ENCODE measurements at regions not wholly inside any gene's neighbourhood (a gene's known extent, or its start where the extent isn't known, plus 50 kb on each side); places are given as distances from the start of the nearest gene placed in this dataset.
"Not testable (repeated sequence)": the region's sequence is repeated elsewhere in the genome, so short reads cannot be mapped to it uniquely, and the experiment has no call there.

DNA sequence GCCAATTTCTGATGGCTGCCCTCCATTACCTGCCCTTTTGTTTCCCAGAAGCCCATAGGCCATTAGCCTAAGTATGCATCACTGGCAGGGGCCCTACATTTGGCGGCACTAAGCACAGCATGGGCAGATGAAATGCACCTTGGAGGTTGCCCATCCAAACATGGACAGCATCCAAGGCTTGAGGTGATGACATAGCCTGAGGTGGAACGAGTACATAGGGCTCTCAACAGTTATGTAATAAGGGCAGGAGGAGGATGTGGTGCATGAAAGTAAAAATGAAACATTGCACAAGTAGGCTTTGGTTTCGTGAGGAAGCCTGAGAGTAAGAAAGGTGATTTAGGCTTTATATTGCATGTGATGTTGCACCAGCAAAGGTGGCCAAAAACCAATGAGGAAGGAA, 148.1 kb downstream of the FAM76B start:
- peak; percentile 40 for DNase-seq

DNA sequence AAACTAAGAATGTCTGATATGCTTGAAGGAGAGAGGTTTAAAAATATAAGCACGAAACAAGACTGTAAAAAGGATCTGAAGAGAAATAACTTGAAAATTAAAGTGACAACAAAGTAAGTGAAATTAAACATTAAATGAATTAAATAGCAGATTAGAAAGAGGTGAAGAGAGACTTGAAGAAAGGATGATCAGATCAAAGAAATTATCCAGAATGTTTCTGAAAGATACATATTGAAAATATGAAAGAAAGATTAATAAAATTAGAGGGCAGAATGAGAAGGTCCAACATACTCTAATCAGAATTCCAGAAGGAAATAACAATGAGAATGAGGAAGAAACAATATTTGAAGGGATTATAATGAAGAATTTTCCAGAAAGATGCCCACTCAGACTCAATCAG, 151.1 kb downstream of the FAM76B start:
- no peak for DNase-seq

DNA sequence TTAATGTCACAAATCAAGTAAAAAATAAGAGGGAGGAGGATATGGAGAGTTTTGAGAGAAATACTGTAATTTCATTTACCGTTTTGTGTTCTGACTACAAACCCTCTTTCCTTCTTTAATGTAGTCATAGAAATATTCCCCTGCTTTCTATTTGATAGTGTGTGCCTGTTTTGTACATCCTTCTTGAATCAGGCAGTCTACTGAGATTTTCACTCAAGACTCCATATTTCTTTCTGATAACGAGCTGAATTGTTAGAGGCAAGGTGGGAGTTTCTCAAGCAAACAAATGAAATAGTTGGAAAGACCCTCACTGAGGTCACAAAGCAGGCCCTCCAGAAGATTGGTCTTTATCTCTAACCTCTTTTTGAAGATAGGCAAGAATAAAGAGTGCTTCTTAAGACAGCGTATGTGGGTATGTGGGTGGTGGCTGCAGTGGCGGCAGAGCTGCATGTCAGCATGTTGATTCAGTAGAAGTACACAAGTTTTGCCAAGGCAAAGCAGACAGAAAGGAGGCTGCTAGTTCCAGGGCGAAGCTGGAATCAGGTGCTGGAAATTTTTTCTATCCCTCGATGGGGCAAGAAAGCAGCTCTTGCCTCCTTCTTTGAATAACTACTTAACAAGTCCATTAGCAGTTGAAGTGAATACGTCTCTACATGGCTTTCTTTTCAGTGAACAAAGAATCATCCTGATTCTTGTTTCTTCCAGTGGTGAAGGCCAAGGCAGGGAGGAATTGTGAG, 164.2 kb downstream of the FAM76B start:
- DNase-seq = no peak

DNA sequence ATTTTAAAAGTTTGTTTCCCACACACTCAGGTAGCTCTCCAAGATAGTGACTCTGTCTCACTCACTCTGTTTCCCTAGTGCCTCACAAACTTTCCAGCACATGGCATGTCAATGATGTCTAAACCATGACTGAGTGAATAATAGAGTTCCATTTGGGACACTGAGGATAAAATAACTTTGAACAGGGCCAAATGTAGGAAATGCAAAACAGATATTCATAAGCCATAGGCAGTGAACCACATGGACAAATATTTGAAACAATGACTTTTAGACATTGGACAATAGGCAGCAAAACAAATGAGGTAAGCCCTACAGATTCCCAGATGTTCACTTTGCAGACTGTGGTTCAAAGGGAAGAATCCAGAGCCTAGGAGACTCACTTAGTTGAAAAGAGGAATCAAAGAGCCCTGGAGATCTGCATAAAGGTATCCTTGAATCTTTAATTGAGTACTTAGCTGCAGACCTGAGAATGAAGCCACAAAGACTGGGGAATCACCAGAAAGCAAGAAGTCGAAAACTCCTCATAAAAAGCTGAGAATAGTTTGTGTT, 173.3 kb downstream of the FAM76B start:
- DNase-seq = no peak

DNA sequence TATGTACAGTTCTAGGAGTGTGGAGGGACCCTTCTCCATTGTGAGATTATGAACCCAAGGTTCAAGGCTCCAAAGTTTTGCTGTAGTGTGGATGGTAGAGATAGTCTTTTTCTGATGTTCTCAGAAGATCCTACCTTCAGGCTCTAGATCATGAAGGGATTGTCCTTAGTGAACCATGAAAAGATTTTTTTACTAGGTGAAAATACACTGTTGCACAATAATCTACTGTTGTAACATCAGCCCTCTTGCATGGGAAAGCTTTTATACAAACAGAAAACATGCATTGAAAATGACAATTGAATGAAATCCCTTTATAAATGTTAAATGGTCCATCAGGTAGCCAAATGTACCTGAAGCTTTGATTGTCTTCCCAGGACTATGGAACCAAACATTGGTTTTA, 177.8 kb downstream of the FAM76B start:
- no peak for DNase-seq

DNA sequence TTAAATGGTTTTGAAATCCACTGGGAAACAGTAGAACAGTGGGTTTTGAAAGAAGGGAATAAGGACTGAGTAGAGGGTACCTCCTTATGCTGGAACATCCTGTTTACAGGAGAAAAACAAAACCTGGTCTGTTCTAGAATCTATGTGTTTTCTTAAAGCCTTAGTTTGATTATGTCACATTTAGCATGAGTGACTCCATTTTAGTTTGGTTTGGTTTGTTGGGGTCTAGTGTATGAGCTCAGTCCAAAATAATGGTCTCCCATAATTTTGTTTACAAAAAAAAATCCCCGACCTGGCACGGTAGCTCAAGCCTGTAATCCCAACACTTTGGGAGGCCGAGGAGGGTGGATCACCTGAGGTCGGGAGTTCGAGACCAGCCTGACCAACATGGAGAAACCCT, 179.4 kb downstream of the FAM76B start:
- not testable (repeated sequence) for DNase-seq

DNA sequence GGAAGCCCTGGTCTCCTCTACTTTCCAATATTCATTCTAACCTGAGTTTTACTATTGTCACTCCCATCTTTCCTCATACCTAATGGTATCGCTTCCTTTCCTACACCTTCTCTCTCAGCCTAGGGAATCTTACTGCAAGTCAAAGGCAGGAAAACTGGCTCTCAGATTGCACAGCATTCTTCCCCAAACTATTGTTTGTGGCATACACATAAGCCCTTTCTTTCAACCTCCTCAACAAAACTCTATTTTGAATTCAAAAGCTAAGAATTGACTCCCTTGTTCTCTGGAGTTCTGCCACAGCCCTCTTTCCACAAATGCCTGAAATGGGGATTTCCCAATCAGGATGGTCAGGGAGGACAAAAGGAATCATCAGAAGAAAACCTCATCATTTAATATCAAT, 181.5 kb downstream of the FAM76B start:
- DNase-seq = no peak

DNA sequence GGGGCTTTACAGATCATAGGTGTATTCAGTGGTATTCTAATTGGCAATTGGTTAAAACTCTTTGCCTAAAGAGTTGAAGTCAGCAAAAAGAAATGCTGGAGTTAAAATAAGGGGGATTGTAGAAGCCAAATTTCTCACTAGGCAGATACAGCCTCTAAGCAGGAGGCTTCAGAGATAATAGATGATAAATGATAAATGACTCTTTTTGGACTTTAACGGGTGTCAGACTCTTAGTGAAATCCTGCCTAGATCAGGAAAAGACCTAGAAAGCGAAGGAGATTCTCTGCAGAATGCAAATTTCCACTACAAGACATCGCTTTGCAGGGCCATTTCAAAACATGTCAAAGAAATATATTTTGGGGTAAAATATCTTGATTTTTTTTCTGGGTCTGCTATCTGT, 182.8 kb downstream of the FAM76B start:
- no peak for DNase-seq

DNA sequence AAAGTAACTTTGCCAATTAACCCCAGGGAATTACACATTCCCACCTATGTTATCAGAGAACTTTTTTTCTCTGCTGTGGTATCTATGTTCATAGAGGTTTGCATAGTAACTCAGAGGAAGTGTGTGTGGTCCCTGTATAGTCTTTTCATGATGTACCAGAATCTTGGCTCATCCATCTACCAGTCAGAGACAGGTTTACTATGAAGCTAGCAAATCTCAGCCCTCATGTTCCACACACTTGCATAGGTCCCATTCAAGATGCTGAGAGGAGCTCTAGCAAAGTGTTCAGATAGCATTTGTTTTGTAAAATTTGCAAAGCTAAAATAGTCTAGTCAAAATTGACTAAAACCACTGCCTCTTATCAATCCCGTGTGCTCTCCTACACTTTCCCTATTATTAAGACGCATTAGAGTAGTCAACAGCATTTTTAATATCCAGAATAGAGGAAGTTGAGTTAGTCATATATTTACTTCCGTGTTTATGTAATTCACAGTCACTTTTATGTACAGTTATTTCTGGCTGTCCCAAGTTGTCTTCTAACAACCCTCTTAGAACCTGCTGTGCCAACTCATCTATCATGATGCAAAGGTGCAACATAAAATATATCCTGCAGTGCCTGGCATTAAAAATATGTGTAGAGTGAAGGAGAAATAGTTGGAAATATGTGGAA, 184.2 kb downstream of the FAM76B start:
- no peak for DNase-seq

DNA sequence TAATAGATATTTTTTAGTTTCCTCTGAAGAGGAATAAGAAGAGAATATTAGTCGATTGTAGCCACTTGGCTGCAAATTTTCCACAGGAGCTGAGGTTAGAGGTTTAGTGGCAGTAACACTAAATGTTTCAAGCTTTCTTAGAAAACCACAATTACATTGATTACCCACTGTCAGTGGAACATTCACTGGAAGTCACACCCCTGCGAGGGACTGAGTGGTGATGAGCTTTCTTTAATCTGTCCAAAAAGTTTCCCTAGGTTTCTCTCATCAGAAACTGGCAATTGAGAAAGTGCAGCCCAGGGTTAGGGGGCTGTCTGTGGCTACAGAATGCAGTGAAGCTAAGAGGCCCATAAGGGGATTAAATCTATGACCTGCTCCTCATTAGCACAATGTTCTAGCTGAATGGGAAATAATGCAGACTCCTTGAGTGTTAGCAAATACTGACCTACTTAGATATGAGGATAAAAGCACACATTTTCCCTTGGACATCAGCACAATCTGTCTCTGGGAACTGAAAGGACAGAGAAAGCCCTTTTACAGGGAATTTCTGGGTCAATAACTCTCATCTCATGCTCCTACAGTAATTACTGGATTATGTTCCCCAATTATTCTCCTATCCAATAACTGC, 189.5 kb downstream of the FAM76B start:
- DNase-seq = no peak

DNA sequence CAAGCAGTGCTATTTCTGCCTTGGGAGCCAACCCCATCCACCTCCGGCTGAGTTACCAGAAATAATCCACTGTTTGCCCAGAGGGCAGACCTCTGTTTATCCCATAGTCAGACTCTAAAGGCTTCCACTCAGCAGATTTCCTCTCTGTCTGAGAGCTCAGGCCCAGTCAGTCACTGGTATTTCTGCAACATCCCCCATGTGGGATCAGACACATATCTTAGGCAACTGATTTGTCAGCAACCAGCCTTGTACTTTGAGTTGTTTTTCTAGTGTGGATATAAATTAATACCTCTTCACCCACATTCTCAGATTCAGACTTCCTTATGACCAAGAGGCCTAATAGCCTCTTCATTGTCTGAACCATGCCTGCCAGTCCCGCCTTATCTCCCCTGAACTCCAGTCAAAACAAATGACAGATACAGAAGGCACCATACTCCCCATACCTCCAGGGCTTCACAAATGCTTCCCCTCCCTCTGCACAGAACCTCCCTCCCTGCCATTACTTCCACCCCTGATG, 193.6 kb downstream of the FAM76B start:
- DNase-seq = no peak

DNA sequence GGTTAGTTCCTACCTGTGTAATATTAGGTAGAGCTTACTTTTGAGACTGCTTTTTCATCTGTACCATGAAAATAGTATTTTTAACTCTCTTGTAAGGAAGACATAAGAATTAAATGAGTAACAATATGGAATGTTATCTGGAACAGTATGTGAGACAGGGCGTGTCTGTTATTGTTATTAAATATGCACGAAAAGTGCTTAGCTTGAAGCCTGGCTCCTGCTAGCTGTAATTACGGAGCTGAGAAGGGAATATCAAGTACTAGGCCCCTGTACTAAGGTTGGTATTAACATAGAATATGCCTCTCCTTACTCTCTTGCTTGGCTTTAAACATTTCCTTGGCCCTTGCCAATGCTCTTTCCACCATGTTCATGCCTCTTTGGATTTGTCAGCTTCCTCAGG, 194.0 kb downstream of the FAM76B start:
- DNase-seq = no peak

DNA sequence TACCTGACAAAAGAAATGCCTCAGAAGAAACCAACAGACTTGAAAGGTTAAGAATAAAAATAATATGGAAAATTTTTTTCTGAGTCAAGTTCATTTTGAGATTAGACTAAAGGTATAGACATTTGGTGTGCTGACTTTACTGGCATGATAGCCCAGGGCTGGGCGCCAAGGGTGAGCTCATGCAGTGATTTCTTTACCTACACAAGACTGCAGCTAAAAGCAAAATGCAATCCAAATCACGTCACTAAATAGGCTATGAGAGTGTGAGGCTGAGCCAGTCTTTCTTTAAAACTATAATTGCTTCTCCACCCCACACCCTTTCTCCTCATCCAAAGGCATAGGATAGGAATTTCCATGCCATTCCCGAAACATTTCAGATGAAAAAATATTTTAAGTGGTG, 196.5 kb downstream of the FAM76B start:
- peak; percentile 79 for DNase-seq

DNA sequence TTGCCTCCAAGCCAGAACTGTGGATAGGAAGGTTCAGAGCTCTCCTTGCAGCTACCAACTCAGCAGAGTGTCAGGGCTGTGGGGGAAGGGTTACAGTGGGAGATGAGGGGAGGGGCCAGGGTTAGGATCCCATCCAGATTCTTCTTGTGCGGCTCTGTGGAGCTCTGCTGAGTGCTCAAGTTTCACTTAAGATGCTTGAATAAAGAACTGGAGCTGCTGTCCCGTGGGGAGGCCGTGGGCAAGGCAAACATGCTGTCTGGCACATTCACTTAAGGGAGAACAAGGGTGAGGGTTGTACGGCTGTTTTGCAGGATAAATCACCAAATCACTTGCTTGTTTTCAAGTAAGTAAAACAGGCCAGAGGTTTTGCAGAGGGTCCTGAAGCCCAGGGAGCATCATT, 197.1 kb downstream of the FAM76B start:
- DNase-seq = peak; percentile 12

DNA sequence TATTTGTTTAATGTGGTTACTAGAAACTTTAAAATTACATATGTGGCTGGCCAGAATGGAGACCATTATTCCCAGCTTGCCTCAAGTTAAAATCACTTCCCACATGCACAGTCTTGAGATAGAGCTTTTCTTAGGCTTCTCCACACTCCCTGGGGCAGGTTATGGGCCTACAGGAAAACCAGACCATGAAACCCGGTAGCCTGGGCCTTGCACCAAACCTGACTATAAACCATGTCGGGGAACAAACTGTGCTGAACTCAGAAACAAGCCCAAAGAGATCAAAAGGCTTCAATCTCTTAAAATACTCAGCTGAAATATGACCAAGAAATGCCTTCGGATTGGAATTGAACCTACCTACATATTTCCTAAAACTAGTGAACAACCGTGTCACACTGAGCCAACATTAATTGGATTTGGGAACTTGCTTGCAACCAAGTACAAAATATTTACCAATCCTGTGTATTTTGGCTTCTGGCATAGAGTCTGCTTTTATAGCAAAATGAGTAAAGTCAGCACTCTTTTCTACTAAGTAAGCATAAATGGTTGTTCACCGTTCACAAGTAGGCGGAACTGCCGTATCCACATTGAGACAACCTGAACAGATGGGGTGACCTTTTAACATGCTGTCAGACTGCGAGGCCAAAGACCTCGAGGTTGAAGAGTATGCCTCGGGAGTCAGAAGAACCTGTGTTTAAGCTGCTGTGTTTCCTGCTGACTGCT, 199.5 kb downstream of the FAM76B start:
- no peak for DNase-seq

DNA sequence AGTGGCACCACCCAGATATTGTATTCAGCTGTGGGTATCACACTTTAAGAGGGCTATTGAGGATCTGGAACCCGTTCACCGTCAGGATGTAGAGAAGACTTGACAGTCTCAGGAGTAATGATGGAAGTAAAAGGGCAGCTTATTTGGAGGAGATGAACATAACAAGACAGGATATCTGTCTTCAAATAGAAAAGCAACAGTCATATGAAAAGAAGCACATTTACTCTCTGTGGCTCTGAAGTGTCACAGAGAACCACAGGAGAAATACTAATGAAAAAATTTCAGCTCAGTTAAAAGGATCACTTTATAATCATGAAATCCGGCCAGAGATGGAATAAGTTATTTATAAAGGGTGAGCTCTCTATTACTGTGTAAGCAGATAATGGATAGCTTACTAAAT, 200.8 kb downstream of the FAM76B start:
- no peak for DNase-seq

DNA sequence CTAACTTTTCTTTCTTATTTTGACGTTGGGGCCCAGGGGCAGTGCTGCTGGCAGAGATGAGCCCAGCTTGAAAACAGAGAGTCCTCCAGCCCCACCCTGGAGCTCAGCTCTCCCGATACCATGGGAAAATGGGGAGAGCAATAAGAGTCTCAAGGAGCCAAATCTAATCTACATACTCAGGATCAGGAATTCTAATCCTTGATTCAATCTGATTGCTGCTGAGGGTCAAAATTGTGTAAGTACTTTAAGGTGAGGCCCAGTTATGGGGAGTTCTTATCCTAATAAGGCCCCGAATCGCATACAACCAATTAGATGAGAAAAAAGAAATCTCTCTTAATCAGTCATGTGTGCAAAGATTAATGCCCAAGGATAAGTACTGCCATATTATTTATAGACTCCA, 202.9 kb downstream of the FAM76B start:
- DNase-seq = no peak

DNA sequence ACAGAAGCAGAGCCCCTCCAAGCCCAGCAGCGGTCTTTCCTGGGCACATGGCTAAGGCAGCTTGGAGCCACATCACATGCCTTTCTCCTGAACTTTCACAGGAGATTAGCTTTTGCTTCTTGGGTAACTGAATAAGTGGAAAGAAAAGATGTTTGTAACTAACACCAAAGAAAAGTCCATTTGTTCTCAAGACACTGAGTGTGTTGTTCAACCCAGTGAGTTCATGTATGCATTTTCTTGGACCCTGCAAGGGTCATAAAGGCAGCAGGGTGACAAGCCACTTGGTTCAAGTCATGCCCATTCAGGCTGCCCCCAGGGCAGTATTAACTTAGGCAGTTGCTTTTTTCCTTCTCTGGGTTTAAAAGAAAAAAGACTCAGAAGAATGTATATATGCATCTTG, 203.4 kb downstream of the FAM76B start:
- no peak for DNase-seq

DNA sequence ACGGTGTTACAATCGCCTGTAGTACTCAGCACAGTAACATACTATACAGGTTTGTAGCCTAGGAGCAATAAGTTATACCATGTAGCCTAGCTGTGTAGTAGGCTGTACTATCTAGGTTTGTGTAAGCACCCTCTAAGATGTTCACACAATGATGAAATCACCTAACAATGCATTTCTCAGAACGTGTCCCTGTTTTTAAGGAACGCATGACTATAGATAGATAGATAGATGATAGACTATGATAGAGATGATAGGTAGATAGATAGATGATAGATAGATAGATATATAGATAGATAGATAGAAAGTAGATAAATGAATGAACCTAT, 203.9 kb downstream of the FAM76B start:
- DNase-seq = no peak

DNA sequence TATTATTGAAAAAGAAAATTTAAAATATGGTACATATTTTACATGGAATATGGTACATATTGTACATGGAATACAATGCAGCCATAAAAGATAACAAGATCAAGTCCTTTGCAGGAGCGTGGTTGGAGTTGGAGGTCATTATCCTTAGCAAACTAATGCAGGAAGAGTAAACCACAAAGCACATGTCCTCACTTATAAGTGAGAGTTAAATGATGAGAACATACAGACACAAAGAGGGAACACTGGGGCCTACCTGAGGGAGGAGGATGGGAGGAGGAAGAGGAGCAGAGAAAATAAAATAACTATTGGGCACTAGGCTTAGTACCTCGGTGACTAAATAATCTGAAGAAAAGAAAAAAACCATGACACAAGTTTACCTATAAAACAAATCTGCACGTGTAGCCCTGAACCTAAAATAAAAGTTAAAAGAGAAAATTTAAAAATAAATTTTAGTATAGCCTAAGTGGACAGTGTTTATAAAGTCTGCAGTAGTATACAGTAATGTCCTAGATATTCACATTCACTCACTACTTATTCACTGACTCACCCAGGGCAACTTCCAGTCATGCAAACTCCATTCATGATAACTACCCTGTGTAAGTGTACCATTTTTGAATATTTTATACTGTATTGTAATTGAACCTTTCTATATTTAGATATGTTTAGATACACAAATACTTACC, 204.4 kb downstream of the FAM76B start:
- DNase-seq = no peak

DNA sequence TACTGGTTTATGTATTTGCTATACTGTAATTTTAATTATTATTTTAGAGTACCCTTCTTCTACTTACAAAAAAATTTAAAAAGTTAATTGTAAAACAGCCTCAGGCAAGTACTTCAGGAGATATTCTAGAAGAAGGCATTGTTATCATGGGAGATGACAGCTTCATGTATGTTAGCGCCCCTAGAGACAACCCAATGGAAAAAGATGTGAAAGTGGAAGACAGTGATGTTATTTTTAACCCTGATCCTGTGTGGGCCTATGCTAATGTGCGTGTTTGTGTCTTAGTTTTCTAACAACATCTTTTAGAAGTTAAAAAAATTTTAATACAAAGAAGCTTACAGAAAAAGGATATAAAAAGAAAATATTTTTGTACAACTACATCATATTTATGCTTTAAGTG, 205.0 kb downstream of the FAM76B start:
- no peak for DNase-seq

DNA sequence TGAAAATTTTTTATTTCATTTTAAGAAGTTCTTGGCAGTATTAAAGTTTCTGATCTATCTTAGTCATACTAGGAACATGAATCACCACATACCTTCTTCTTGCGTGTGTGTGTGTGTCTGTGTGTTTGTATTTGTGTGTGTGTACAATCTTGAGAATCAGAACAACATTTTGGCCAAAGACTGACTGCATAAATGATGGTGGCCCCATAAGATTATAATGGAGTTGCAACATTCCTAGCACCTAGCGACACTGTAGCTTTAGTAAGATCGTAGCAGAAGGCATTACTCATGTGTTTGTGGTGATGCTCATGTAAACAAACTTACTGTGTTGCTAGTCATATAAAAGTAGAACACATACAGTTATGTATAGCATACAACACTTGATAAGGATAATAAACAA, 205.4 kb downstream of the FAM76B start:
- DNase-seq = no peak
